ENCODE measurements at regions not wholly inside any gene's neighbourhood (a gene's known extent, or its start where the extent isn't known, plus 50 kb on each side); places are given as distances from the start of the nearest gene placed in this dataset.

GRCh38 chr7:9505516-9505915, 1072.1 kb downstream of the NXPH1 start:
- no peak for TF ChIP-seq EP300 (IDR thresholded peaks at IDR 0.05)
- no peak for TF ChIP-seq CTCF (IDR thresholded peaks at IDR 0.05)
- TF ChIP-seq POLR2A (IDR thresholded peaks at IDR 0.05) = no peak
